ENCODE measurements at regions not wholly inside any gene's neighbourhood (a gene's known extent, or its start where the extent isn't known, plus 50 kb on each side); places are given as distances from the start of the nearest gene placed in this dataset.

DNA sequence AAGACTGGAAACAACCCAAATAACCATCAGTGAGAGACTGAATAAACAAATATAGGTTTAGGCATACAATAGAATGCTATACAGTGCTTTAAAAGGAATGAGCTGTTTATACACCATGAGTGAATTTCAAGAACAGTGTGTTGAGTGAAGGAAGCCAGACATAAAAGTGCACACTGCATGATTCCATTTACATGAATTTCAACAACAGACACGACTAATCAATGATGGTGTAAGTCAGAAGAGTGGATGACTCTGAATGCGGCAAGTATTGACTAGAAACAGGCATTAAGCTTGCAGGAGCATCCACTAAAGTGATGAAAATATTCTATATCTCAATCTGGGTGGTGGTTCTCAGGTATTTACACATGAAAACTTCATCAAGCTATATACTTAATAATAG, 142.7 kb upstream of the SLC39A10 start:
- TF ChIP-seq, protein P1, sequence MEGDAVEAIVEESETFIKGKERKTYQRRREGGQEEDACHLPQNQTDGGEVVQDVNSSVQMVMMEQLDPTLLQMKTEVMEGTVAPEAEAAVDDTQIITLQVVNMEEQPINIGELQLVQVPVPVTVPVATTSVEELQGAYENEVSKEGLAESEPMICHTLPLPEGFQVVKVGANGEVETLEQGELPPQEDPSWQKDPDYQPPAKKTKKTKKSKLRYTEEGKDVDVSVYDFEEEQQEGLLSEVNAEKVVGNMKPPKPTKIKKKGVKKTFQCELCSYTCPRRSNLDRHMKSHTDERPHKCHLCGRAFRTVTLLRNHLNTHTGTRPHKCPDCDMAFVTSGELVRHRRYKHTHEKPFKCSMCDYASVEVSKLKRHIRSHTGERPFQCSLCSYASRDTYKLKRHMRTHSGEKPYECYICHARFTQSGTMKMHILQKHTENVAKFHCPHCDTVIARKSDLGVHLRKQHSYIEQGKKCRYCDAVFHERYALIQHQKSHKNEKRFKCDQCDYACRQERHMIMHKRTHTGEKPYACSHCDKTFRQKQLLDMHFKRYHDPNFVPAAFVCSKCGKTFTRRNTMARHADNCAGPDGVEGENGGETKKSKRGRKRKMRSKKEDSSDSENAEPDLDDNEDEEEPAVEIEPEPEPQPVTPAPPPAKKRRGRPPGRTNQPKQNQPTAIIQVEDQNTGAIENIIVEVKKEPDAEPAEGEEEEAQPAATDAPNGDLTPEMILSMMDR (IDR thresholded peaks at IDR 0.05; ENCODE audit: extremely low read depth in 1 of 2, insufficient read depth in 1 of 2, low read depth in 1 of 2, low read length in 2 of 2) = no peak
- no peak for TF ChIP-seq POLR2AphosphoS5 (IDR thresholded peaks at IDR 0.05; ENCODE audit: insufficient read depth, low read depth, low read length)

All from endothelial cell of umbilical vein (primary cell).